HTR-8/SVneo (cell line): ENCODE measurements at regions not wholly inside any gene's neighbourhood (a gene's known extent, or its start where the extent isn't known, plus 50 kb on each side); places are given as distances from the start of the nearest gene placed in this dataset.
"Not testable (repeated sequence)": the region's sequence is repeated elsewhere in the genome, so short reads cannot be mapped to it uniquely, and the experiment has no call there.

Experiments
- DNase-seq: peaks from one replicate; pipeline ENCODE4 v3.0.0; 2011; ENCODE audit warnings: low spot score, mixed read lengths; ENCODE audit not compliant: insufficient read length
- FAIRE-seq: peaks from 2 replicates; lab custom pipeline; 2011; peaks lifted over from hg19 to GRCh38; lab: Jason Lieb, UNC

GRCh38 chr9:119955276-119955675 is 586.0 kb upstream of the BRINP1 start:
- FAIRE-seq (no peak), DNase-seq (no peak)

DNA sequence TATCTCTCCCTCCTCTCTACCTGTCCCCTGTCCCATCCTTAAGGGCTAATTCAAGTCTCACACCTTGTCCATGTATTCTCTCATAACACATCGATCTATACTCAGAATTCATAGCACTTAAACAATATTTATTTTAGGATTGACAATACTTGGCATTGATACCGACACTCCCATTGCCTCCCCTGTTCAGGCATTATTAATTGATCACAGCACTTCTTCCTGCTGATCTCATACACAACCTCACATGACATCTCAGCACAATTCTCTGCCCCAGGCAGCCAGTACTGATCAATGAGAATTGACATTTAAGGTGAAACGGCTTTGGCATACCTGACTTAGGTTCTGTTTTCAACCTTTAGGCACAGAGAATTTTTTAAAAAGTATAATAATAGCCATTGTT is 582.4 kb upstream of the BRINP1 start:
- FAIRE-seq = no peak
- DNase-seq = no peak

DNA sequence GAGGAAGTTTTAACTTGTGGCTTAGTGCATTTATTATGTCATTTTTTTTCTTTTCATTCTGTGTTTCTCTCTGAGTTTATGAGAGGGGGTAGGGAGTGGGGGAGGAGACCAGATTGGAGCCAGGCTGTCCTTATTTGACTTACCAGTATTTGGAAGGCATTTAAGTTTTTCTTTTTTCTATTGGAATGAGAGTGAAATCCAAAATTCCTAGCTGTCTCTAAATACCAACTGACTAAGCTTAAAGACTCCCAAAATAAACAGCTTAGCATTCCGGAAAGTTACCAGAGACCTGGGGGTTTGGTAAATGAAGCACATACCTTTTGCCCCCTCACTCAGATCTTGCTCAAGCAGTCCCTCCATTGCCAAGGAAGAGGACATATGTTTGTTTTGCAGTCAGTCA is 581.9 kb upstream of the BRINP1 start:
- DNase-seq (no peak), FAIRE-seq (no peak)

DNA sequence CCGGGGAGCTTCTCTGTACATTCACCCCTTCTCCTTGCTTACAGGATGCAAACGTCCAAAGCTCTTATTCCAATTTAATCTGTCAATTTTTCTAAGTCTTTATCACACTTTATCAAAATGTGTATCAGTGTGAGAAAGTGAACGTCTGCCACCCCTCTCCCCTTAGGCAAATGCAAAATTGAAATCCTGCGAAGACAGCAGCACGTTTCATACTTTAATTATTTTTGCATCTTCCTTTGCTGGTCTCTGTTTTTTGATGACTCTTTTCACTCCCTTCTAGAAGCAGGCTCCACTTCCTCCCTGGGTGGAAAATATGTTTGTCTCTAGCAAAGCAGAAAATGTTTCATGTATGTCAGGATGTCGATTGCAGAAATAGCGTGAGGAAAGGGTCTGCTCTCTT is 576.5 kb upstream of the BRINP1 start:
- DNase-seq (no peak), FAIRE-seq (no peak)

DNA sequence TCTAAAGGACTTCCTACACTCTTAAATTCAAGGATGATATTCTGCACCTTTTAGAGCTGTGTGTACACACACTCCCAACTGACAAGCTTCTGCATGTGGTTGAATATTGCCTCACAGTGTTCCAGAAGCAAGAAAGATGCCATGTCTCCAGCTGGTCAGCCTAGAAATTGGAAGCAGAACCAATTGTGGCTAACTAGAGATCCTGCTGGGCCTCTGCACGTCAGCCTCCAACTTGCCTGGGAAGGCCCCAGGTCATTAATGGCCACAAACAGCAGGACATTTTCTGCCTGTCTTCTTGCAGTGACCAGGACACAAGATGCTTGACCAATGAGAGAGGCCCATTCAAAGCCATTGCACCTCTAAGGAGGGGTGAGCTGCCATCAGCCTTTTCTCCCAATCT is 571.9 kb upstream of the BRINP1 start:
- DNase-seq (no peak), FAIRE-seq (no peak)

DNA sequence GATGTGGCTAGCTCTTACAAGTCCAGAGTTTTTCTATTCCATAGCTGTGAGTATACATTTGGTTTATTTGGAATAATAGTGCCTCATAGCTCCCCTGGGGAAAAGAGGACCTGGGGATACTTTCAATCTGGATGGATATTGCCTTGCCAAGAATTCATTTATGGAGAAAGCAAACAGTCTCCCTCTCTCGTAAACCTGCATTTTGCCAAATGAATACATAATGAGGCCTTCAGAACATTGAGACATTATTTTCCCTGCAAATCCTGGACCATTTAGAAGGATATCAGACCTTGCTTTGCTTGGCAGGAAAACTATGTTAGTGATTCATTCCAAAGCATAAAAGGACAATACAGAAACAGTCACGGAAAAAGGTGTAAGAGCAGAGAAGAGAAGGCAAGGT is 569.6 kb upstream of the BRINP1 start:
- FAIRE-seq = no peak

GRCh38 chr9:119934497-119934896 is 565.3 kb upstream of the BRINP1 start:
- FAIRE-seq (no peak), DNase-seq (no peak)

More for the DNA sequence above, 569.6 kb upstream of the BRINP1 start:
- DNase-seq = no peak

DNA sequence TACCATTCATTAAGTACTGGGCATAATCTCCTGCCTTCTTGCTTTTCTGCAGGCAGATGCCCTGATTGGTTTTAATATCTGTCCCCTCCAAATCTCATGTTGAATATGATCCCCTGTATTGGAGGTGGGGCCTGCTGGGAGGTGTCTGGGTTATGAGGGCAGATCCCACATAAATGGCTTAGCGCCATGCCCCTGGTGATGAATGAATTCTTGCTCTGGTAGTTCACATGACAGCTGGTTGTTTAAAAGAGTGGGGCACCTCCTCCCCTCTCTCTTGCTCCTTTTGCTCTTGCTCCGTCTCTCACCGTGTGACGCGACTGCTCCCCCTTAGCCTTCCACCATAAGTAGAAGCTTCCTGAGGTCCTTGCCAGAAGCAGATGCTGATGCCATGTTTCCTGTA is 564.0 kb upstream of the BRINP1 start:
- DNase-seq (no peak), FAIRE-seq (no peak)

DNA sequence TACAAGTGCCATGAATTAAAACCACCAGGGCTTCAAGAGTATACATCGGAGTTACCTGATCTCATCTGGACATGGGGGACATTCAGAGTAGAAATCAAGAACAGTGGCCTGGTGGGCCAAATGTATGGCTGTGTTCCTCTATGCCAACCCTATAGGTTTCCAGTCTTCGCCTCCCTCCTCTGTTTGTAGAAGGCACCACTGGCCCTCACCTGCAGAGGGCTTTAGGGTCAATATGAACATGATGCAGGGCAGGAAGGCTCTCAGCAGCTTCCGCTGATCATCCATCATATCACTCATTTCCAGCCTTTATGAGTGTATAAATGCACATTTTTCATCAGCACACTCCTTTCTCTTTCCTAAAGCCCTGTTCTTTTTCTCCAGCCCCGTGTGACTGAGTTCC is 555.5 kb upstream of the BRINP1 start:
- FAIRE-seq (no peak), DNase-seq (no peak)

- no peak for FAIRE-seq
- DNase-seq = no peak
These were observed 547.9 kb upstream of the BRINP1 start for GRCh38 chr9:119917175-119917574.

GRCh38 chr9:119907056-119907455 is 537.8 kb upstream of the BRINP1 start:
- DNase-seq = no peak
- no peak for FAIRE-seq

- no peak for DNase-seq
- FAIRE-seq = no peak
These were observed 536.5 kb upstream of the BRINP1 start for GRCh38 chr9:119905724-119906123.

GRCh38 chr9:119903851-119904250 is 534.6 kb upstream of the BRINP1 start:
- FAIRE-seq = no peak

DNA sequence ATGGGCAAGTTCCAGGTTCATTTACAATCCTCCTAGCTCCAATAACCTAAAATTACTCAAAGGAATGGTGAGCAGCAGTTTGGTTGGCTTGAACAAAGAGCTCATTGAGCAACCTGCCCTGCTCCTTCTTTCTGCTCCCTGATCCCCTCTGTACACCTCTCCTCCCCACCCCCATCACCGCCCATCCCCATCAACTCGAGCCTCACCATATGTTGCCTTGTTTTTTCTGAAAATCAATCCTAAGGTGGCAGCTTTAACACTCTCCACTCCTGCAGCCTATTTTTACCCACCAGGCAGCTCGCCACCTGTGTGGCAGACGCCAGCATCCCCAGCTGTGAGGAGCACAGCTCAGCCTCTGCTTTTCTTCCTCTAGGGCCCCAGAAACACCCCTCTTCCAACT is 533.4 kb upstream of the BRINP1 start:
- no peak for FAIRE-seq

More at GRCh38 chr9:119903851-119904250, 534.6 kb upstream of the BRINP1 start:
- DNase-seq = no peak

DNA sequence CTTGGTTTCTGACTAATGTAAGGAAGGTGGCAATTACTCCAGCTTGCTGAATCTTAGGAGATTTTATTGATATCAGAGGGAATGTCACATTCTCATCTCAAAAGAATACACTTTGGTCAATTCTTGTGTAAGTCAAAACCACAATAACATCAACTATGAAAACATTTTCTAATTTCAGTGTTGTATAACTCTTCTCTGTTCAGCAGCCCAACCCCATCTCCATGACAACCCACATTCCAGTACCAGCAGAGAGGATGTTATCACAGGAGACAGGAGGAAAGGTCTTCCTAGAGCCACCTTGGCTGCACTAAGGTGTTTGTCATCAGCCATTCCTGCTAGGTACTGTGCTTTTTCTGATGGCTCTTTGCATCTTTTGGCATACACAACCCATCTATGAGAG is 529.1 kb upstream of the BRINP1 start:
- FAIRE-seq = no peak
- no peak for DNase-seq

More for the DNA sequence above, 533.4 kb upstream of the BRINP1 start:
- no peak for DNase-seq

DNA sequence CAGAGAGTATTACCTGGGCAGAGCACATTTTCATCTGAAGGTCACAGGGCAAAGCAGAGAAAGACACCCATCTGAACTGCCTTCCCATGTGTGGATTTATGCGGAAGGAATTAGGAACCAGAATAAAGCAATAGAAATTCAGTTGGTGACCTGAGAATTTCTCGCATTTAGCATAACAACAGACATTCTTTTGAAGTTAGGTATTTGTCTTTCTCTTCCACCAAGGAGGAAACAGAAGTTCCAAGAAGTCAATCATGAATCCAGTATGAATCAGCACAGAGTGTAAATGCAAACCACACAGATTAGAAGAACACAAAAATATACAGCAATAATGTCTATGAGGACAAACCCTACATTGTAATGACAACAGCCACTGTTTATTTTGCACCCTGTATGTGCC is 515.2 kb upstream of the BRINP1 start:
- no peak for DNase-seq
- FAIRE-seq = no peak

DNA sequence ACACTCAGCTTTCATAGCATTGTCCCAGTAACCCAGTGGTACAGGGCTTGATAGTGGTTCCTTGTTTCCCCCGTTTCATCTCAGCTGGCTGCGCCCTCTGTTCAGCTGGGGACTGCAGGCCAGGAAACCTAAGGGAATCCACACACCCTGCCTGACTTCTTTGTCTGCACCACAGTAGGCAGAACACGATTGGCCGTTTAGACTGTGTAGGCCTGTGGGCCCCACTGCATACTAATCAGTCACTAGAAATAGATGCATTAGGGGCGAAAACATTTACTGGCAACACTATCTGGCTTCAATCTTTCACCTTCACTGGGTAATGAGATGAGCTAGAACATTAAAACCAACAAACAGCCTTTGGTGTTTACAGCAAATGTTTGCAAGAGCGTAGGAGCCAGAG is 512.7 kb upstream of the BRINP1 start:
- DNase-seq = no peak
- no peak for FAIRE-seq

GRCh38 chr9:119880361-119880760 is 511.1 kb upstream of the BRINP1 start:
- DNase-seq (no peak), FAIRE-seq (no peak)

- FAIRE-seq = no peak
- no peak for DNase-seq
These were observed 508.1 kb upstream of the BRINP1 start for GRCh38 chr9:119877306-119877705.

DNA sequence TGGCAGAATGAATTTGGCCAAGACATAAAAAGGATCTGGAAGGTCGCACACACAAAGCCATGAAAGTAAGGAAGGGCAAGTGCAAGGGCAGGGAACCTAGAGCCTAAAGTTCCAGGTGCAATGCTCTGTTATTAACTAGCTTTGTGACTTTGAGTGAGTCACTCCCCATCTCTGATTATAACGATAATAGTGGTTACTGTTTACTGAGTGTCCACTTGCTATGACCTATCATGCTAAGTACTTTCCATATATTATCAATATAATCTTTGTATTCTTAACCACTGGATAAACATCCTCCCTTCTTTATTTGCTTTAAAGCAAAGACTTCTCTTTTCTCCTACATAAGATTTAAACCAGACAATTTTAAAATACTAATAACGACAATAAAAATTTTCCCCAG is 504.6 kb upstream of the BRINP1 start:
- FAIRE-seq (no peak), DNase-seq (no peak)

DNA sequence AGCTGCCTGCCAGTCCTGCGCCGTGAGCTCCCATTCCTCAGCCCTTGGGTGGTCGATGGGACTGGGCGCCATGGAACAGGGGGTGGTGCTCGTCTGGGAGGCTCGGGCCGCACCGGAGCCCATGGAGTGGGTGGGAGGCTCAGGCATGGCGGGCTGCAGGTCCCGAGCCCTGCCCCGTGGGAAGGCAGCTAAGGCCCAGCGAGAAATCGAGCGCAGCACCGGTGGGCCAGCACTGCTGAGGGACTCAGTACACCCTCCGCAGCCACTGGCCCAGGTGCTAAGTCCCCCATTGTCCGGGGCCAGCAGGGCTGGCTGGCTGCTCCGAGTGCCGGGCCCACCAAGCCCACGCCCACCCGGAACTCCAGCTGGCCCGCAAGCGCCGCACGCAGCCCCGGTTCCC is 501.0 kb upstream of the BRINP1 start:
- FAIRE-seq, DNase-seq: not testable (repeated sequence)

GRCh38 chr9:119868694-119869093 is 499.5 kb upstream of the BRINP1 start:
- DNase-seq (no peak), FAIRE-seq (no peak)

- DNase-seq (no peak), FAIRE-seq (no peak)
These were observed 492.6 kb upstream of the BRINP1 start for GRCh38 chr9:119861842-119862241.
